ENCODE measurements at regions not wholly inside any gene's neighbourhood (a gene's known extent, or its start where the extent isn't known, plus 50 kb on each side); places are given as distances from the start of the nearest gene placed in this dataset.

- TF ChIP-seq POLR2A (IDR thresholded peaks at IDR 0.05): no peak
- TF ChIP-seq, protein P1, sequence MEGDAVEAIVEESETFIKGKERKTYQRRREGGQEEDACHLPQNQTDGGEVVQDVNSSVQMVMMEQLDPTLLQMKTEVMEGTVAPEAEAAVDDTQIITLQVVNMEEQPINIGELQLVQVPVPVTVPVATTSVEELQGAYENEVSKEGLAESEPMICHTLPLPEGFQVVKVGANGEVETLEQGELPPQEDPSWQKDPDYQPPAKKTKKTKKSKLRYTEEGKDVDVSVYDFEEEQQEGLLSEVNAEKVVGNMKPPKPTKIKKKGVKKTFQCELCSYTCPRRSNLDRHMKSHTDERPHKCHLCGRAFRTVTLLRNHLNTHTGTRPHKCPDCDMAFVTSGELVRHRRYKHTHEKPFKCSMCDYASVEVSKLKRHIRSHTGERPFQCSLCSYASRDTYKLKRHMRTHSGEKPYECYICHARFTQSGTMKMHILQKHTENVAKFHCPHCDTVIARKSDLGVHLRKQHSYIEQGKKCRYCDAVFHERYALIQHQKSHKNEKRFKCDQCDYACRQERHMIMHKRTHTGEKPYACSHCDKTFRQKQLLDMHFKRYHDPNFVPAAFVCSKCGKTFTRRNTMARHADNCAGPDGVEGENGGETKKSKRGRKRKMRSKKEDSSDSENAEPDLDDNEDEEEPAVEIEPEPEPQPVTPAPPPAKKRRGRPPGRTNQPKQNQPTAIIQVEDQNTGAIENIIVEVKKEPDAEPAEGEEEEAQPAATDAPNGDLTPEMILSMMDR (IDR thresholded peaks at IDR 0.05): no peak
Observed at GRCh38 chr3:72271216-72271615, 486.3 kb upstream of the PROK2 start.

All from testis (tissue), 2 donors.